Bronchial epithelial cell (primary cell): ENCODE measurements at regions not wholly inside any gene's neighbourhood (a gene's known extent, or its start where the extent isn't known, plus 50 kb on each side); places are given as distances from the start of the nearest gene placed in this dataset.
A peak's percentile ranks its signal among the peaks of the same experiment; 100 is the strongest.

Experiments
- DNase-seq: peaks from one replicate; pipeline ENCODE4 v3.0.0-alpha.2; 2010; ENCODE audit warnings: low read depth
- FAIRE-seq: peaks from 2 replicates; lab custom pipeline; 2011; peaks lifted over from hg19 to GRCh38; lab: Jason Lieb, UNC
- H3K27me3 ChIP-seq: 2 replicates; pipeline ENCODE4 v1.5.1; 2011; ENCODE audit warnings: low read length; ENCODE audit not compliant: control insufficient read depth, insufficient read depth
- H3K36me3 ChIP-seq: 2 replicates; pipeline ENCODE4 v1.5.1; 2011; ENCODE audit warnings: low read length; ENCODE audit not compliant: control insufficient read depth, insufficient read depth
- H3K4me3 ChIP-seq: 2 replicates; pipeline ENCODE4 v1.5.1; 2011; ENCODE audit warnings: mild to moderate bottlenecking, low read depth, low read length, control low read depth
- TF ChIP-seq, protein P1 (sequence below): IDR thresholded peaks from 2 replicates; pipeline ENCODE4 v1.5.1; 2011; ENCODE audit warnings: mild to moderate bottlenecking, moderate library complexity, low read length, control low read depth, inconsistent platforms; ENCODE audit not compliant: insufficient read depth, severe bottlenecking

DNA sequence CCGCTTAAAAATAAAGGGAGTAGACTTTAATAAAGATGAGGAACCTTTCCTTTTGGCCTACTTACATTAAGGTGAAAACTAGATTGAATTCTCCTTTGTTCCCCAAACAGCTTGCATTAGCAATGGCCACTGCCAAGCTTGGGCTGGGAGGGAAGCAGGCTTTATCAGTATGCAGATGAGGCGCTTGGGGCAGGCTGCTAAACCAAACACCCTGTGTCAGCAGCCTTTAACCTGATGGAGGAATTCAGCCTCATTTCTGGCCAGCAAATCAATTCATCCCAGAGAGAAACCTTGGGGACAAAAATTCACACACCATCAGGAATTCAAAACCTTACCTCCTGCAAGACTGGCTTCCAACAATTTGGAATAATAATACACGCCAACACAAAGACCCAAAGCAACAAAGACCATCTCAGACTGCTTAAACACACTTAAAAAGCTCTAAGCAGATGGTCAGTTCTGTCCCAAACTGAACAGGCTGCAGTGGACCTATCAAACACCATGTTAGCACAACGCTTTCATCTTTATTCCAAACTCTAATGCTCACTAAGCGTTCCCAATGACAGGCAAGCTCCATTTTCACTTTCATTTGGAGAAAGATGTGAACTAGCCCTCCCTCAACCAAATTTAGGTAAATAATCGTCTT, 255.1 kb upstream of the CMC1 start:
- TF ChIP-seq, protein P1, sequence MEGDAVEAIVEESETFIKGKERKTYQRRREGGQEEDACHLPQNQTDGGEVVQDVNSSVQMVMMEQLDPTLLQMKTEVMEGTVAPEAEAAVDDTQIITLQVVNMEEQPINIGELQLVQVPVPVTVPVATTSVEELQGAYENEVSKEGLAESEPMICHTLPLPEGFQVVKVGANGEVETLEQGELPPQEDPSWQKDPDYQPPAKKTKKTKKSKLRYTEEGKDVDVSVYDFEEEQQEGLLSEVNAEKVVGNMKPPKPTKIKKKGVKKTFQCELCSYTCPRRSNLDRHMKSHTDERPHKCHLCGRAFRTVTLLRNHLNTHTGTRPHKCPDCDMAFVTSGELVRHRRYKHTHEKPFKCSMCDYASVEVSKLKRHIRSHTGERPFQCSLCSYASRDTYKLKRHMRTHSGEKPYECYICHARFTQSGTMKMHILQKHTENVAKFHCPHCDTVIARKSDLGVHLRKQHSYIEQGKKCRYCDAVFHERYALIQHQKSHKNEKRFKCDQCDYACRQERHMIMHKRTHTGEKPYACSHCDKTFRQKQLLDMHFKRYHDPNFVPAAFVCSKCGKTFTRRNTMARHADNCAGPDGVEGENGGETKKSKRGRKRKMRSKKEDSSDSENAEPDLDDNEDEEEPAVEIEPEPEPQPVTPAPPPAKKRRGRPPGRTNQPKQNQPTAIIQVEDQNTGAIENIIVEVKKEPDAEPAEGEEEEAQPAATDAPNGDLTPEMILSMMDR, result no peak

DNA sequence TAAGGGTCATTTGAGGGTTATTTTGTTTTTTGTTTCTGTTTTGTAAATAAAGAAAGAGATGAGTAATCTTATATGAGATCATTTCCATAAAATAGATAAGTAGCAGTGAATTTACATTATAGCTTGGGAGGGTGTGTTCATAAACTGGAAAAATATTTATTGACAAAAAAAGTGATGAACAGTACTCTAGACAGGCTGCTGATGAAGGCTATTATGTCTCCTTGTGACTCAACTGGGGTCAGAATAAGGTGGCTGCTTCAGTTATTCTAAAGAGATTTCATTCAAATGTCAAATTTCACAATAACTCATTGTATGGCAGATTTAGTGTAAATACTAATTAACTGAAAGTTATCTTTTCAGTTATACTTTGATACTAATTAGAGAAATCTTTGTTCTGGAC, 251.1 kb upstream of the CMC1 start:
- FAIRE-seq (no peak), DNase-seq (peak; percentile 56)
- Histone ChIP-seq H3K27me3 (no peaks in the 10 kb centered on the region), H3K4me3 (no peak overlapping the region), H3K36me3 (no peaks in the 10 kb centered on the region)
- TF ChIP-seq, protein P1, result no peak

More for the DNA sequence above, 255.1 kb upstream of the CMC1 start:
- Histone ChIP-seq H3K4me3 (no peak overlapping the region), H3K36me3 (no peaks in the 10 kb centered on the region), H3K27me3 (no peaks in the 10 kb centered on the region)
- DNase-seq, result no peak
- no peak for FAIRE-seq

DNA sequence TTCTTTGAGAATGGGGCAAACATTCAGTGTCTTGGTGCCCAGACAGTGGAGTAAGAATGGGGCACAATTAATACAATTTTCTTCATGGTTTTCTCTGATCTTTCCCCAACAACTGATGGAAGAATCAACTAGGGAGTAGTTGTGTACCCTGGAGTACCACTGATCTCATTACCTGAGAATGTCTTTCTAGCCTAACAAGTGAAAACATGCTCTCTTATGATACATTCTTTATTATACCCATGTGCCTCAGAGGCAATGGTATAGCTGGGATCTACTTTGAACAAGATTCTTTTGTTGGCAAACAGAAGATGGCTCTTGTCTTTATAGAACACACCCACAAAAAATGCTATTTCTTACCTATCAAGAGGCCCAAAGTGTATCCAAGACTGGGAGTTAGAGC, 250.6 kb upstream of the CMC1 start:
- Histone ChIP-seq H3K4me3 (no peak overlapping the region), H3K27me3 (no peaks in the 10 kb centered on the region), H3K36me3 (no peaks in the 10 kb centered on the region)
- DNase-seq (peak; percentile 89), FAIRE-seq (no peak)
- TF ChIP-seq, protein P1, result no peak

DNA sequence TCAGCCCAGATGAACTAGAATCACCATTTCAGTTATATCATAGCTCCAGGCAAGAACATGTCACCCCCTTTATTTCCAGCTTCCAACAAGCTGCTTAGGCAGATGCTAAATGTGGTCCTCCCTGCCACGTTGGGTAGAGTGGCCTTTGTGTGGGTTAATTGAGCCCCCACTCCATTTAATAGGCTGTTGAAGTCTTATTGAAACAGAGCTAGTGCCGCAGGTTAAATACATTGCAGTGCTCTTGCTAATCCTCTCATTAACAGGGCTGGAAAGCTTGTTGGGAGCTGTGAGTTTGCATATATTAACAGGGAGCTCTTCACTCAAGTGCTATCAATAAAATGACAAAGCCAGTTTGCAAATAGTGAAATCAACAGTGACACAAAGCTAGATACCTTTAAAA, 248.4 kb upstream of the CMC1 start:
- TF ChIP-seq, protein P1, result no peak
- no peak for FAIRE-seq
- Histone ChIP-seq H3K4me3 (no peak overlapping the region), H3K36me3 (no peaks in the 10 kb centered on the region), H3K27me3 (no peaks in the 10 kb centered on the region)
- DNase-seq, result no peak

DNA sequence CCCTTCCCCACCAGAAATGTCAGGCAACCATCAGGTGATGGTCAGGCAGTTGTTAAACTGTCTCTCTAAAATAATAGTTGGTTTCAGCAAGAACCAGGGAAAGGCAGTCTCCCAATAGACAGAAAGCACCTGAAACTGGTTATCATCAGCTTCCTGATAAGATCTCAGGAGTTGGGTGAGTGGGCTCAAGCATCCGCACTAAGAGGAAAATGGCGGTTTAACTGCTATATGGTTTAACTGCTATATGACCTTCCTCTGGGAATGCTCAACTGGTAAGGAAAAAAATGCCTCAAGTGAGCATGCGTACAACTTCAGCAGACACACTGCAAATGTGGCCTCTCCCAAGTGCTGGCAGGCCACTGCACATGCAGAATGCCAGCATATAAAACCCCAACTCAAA, 240.8 kb upstream of the CMC1 start:
- H3K4me3 ChIP-seq, result no peak overlapping the region
- H3K36me3 ChIP-seq, result no peaks in the 10 kb centered on the region
- no peak for DNase-seq
- TF ChIP-seq, protein P1, result no peak
- H3K27me3 ChIP-seq, result no peaks in the 10 kb centered on the region
- FAIRE-seq, result no peak

DNA sequence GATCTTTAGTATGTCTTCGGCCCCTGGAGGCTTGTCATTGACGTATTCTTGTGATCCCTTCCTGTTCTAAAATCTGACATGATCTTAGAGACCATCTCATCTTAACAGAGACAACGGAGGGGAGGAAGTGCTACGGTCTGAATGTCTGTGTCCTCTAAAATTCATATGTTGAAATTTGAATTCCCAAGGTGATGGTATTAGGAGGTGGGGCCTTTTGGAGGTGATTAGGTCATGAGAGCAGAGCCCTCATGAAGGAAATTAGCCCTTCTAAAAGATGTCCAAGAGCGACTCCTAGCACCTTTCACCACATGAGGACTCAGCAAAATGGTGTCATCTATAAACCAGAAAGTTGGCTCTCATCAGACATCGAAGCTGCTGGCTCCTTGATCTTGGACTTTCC, 233.2 kb upstream of the CMC1 start:
- no peaks in the 10 kb centered on the region for H3K27me3 ChIP-seq
- H3K4me3 ChIP-seq, result no peak overlapping the region
- FAIRE-seq, result no peak
- no peaks in the 10 kb centered on the region for H3K36me3 ChIP-seq
- DNase-seq, result no peak
- TF ChIP-seq, protein P1, result no peak
